ENCODE measurements at regions not wholly inside any gene's neighbourhood (a gene's known extent, or its start where the extent isn't known, plus 50 kb on each side); places are given as distances from the start of the nearest gene placed in this dataset.
"Not testable (repeated sequence)": the region's sequence is repeated elsewhere in the genome, so short reads cannot be mapped to it uniquely, and the experiment has no call there.

- TF ChIP-seq, protein P1, sequence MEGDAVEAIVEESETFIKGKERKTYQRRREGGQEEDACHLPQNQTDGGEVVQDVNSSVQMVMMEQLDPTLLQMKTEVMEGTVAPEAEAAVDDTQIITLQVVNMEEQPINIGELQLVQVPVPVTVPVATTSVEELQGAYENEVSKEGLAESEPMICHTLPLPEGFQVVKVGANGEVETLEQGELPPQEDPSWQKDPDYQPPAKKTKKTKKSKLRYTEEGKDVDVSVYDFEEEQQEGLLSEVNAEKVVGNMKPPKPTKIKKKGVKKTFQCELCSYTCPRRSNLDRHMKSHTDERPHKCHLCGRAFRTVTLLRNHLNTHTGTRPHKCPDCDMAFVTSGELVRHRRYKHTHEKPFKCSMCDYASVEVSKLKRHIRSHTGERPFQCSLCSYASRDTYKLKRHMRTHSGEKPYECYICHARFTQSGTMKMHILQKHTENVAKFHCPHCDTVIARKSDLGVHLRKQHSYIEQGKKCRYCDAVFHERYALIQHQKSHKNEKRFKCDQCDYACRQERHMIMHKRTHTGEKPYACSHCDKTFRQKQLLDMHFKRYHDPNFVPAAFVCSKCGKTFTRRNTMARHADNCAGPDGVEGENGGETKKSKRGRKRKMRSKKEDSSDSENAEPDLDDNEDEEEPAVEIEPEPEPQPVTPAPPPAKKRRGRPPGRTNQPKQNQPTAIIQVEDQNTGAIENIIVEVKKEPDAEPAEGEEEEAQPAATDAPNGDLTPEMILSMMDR (IDR thresholded peaks at IDR 0.05): no peak
- no peak for TF ChIP-seq POLR2A (IDR thresholded peaks at IDR 0.05)
- no peak overlapping the region for H3K4me3 ChIP-seq
- peaks cover 0 to 28% (median 3%) of the 10 kb centered on the region in 4 donors for H3K4me1 ChIP-seq
- H3K27me3 ChIP-seq: no peaks in the 10 kb centered on the region
- no peaks in the 10 kb centered on the region for H3K36me3 ChIP-seq
- no peaks in the 10 kb centered on the region for H3K9me3 ChIP-seq
- no peak overlapping the region for H3K27ac ChIP-seq
- DNase-seq: no peak
Measured at GRCh38 chr9:107584944-107585343, 95.4 kb upstream of the KLF4 start.

- no peak for DNase-seq
- H3K4me1 ChIP-seq: peaks cover 0 to 24% (median 3%) of the 10 kb centered on the region in 4 donors
- no peaks in the 10 kb centered on the region for H3K36me3 ChIP-seq
Measured at GRCh38 chr9:107584186-107584585, 94.6 kb upstream of the KLF4 start.

DNA sequence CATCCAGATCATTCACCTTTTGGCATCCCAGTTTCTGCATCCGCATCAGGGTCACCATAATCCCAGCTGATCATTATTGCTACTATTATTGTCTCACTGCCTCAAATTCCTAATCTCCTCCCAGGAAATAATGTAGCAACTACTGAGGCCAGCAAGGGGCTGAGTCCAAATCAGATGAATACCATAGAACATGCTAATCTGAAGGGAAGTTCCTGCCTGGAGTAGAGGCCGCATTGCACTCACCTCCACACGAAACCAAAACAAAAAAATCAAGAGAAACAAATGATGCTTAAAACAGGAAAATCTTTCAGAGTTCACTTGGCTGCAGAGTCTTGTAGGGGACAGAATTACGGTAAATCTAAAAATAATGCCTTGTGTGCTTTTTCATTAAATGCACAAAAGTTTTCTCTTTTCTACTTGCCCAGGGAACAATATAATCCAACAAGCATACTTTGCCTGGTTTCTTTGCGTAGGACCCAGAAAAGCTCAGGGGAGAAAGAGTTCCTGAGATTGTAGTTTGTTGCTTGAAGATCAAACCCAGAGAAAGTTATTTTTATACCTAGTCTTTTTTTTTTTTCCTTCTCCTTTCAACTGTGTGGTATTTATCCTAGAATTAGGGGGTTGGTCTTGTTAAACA lies 87.7 kb upstream of the KLF4 start:
- H3K27ac ChIP-seq: no peak overlapping the region
- no peak for DNase-seq
- no peaks in the 10 kb centered on the region for H3K36me3 ChIP-seq
- H3K4me1 ChIP-seq: no peaks in the 10 kb centered on the region
- H3K4me3 ChIP-seq: no peak overlapping the region
- H3K9me3 ChIP-seq: no peaks in the 10 kb centered on the region
- no peak for TF ChIP-seq POLR2A (IDR thresholded peaks at IDR 0.05)
- TF ChIP-seq, protein P1 (IDR thresholded peaks at IDR 0.05): no peak
- H3K27me3 ChIP-seq: no peaks in the 10 kb centered on the region

More at GRCh38 chr9:107584186-107584585, 94.6 kb upstream of the KLF4 start:
- Histone ChIP-seq H3K4me3 (no peak overlapping the region), H3K27ac (no peak overlapping the region), H3K9me3 (no peaks in the 10 kb centered on the region), H3K27me3 (no peaks in the 10 kb centered on the region)
- TF ChIP-seq POLR2A (IDR thresholded peaks at IDR 0.05): no peak
- TF ChIP-seq, protein P1 (IDR thresholded peaks at IDR 0.05): no peak

DNA sequence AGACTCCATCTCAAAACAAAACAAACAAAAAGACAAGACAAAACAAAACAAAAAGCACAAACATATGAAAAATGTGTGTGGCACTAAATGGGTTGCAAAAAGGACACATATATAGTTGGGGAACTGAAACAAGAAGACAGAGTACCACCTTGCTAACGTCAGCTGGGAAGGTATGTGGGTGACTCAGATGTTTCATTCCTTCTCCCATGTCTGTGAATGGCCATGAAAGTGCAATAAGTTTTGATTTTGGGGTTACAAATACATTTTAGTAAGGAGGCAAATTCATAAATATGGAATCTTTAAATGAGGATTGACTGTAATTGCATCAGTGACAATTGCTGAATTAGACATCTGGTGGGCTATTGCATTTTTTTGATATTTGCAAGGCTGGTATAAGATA lies 81.6 kb upstream of the KLF4 start:
- peaks cover 0 to 7% (median 3%) of the 10 kb centered on the region in 4 donors for H3K4me1 ChIP-seq
- H3K36me3 ChIP-seq: no peaks in the 10 kb centered on the region
- no peak overlapping the region for H3K4me3 ChIP-seq
- no peaks in the 10 kb centered on the region for H3K27me3 ChIP-seq
- H3K9me3 ChIP-seq: no peaks in the 10 kb centered on the region
- no peak overlapping the region for H3K27ac ChIP-seq
- no peak for DNase-seq
- TF ChIP-seq, protein P1 (IDR thresholded peaks at IDR 0.05): no peak
- TF ChIP-seq POLR2A (IDR thresholded peaks at IDR 0.05): no peak

- H3K36me3 ChIP-seq: no peaks in the 10 kb centered on the region
- no peak for TF ChIP-seq POLR2A (IDR thresholded peaks at IDR 0.05)
- TF ChIP-seq, protein P1 (IDR thresholded peaks at IDR 0.05): no peak
- H3K9me3 ChIP-seq: no peaks in the 10 kb centered on the region
- peaks cover 0 to 7% (median 3%) of the 10 kb centered on the region in 4 donors for H3K4me1 ChIP-seq
- H3K27me3 ChIP-seq: no peaks in the 10 kb centered on the region
- H3K4me3 ChIP-seq: no peak overlapping the region
- peak in 2 of 3 donors; percentile 61 to 83 for DNase-seq
- H3K27ac ChIP-seq: peak overlapping the region in 2 of 4 donors; percentile 39 to 67
Measured at GRCh38 chr9:107569174-107569573, 79.6 kb upstream of the KLF4 start.

DNA sequence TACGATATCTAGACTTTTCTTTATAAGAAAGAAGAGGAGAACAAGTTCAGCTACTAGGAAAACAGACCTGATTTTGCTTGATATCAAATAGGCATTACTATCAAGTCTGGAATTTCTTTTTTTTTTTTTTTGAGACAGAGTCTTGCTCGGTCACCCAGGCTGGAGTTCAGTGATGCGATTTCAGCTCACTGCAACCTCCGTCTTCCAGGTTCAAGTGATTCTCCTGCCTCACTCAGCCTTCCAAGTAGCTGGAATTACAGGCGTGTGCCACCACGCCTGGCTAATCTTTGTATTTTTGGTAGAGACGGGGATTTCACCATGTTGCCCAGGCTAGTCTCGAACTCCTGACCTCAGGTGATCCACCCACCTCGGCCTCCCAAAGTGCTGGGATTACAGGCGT lies 78.8 kb upstream of the KLF4 start:
- H3K36me3 ChIP-seq, H3K27me3 ChIP-seq, H3K9me3 ChIP-seq, H3K4me3 ChIP-seq, H3K27ac ChIP-seq, H3K4me1 ChIP-seq, DNase-seq: not testable (repeated sequence)
